ENCODE measurements at regions not wholly inside any gene's neighbourhood (a gene's known extent, or its start where the extent isn't known, plus 50 kb on each side); places are given as distances from the start of the nearest gene placed in this dataset.

DNA sequence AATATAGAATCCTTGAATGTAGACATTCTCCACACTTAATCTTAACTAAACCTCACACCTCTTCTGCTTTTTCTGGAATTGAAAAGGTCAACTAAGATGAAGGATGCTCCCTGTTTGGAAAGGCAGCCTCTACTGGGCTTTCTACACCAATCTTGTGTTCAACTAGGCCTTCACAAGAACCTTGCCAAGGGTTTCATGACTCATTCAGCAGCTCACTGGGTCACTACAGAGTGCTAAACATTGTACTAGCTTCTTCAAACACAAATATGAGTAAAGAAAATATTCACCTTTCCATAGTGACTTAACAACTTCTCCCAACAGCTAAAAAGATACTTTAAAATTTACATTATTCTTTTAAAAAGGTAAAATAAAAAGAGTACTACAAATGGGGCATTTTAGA lies 135.3 kb upstream of the PRMT6 start:
- TF ChIP-seq, protein P1, sequence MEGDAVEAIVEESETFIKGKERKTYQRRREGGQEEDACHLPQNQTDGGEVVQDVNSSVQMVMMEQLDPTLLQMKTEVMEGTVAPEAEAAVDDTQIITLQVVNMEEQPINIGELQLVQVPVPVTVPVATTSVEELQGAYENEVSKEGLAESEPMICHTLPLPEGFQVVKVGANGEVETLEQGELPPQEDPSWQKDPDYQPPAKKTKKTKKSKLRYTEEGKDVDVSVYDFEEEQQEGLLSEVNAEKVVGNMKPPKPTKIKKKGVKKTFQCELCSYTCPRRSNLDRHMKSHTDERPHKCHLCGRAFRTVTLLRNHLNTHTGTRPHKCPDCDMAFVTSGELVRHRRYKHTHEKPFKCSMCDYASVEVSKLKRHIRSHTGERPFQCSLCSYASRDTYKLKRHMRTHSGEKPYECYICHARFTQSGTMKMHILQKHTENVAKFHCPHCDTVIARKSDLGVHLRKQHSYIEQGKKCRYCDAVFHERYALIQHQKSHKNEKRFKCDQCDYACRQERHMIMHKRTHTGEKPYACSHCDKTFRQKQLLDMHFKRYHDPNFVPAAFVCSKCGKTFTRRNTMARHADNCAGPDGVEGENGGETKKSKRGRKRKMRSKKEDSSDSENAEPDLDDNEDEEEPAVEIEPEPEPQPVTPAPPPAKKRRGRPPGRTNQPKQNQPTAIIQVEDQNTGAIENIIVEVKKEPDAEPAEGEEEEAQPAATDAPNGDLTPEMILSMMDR (IDR thresholded peaks at IDR 0.05; ENCODE audit: poor library complexity): no peak
- TF ChIP-seq EZH2 (IDR thresholded peaks at IDR 0.05; ENCODE audit: borderline replicate concordance): no peak
